GM12872 (cell line): ENCODE measurements at regions not wholly inside any gene's neighbourhood (a gene's known extent, or its start where the extent isn't known, plus 50 kb on each side); places are given as distances from the start of the nearest gene placed in this dataset.

Experiments used
- TF ChIP-seq, protein P1 (sequence below): IDR thresholded peaks from 3 replicates; pipeline ENCODE4 v1.5.1; 2011; ENCODE audit warnings: low read depth, mild to moderate bottlenecking, low read length, moderate library complexity; ENCODE audit not compliant: insufficient read depth

DNA sequence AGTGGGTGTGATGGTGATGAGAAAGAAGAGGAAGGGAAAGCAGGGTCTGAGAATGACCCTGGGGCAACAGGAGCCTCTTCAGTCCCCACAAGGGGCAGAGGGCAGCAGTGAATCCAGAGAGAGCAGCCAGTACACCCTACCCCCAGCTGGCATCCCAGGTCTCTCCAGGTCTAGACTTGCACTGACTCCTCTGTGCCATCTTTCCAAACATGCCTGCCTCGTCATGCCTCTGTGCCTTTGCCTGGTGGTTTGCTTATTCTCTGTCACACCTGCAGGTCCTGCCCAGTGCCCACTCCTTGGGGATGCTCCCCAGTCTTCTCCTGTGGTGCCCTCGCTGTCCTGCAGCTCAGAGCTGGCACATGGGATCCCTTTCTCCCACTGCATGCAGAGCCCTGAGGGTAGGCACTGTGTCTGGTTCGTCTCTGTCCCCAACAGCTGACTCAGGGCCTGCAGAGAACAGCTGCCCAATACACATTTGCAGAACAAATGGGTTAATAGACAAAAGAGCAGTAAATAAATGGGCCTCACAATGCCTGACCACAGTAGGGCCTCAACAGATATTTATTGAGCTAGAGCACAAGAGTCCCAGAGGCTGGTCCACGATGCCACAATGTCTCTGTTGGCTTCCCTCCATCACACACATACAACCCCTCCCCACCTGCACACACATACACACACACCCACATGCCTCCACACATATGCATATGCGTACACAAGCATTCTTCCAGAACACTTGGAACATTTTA is 89.8 kb downstream of the HS1BP3 start:
- TF ChIP-seq, protein P1, sequence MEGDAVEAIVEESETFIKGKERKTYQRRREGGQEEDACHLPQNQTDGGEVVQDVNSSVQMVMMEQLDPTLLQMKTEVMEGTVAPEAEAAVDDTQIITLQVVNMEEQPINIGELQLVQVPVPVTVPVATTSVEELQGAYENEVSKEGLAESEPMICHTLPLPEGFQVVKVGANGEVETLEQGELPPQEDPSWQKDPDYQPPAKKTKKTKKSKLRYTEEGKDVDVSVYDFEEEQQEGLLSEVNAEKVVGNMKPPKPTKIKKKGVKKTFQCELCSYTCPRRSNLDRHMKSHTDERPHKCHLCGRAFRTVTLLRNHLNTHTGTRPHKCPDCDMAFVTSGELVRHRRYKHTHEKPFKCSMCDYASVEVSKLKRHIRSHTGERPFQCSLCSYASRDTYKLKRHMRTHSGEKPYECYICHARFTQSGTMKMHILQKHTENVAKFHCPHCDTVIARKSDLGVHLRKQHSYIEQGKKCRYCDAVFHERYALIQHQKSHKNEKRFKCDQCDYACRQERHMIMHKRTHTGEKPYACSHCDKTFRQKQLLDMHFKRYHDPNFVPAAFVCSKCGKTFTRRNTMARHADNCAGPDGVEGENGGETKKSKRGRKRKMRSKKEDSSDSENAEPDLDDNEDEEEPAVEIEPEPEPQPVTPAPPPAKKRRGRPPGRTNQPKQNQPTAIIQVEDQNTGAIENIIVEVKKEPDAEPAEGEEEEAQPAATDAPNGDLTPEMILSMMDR, result no peak

DNA sequence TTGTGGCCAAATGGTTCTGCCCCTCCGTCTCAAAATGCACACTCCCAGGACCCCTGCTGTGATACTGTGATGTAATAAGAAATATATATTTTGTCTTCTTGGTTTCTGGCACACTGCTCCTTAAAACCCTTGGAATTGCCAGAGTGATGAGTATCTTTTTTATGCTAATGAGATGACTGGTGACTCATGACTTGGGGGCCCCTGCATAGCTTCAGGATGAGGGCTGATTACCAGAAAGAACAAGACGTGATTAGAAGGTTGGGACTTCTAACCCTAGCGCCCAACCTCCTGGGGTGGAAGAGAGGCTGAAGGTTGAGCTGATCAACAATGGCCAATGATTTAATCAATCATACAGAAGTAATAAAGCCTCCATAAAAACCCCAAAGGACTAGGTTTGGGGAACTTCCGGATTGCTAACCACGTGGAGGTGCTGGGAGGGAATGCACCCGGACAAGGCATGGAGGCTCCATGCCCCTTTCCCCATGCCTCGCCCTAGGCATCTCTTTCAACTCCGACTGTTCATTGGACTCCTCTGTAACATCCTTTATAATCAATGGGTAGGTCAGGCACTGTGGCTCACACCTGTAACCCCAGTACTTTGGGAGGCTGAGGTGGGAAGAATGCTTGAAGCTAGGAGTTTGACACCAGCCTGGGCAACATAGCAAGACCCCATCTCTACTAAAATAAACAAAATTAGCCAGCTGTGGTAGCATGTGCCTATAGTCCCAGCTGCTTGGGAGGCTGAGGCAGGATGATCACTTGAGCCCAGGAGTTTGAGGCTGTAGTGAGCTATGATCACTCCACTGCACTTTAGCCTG is 89.1 kb downstream of the HS1BP3 start:
- TF ChIP-seq, protein P1, result no peak

DNA sequence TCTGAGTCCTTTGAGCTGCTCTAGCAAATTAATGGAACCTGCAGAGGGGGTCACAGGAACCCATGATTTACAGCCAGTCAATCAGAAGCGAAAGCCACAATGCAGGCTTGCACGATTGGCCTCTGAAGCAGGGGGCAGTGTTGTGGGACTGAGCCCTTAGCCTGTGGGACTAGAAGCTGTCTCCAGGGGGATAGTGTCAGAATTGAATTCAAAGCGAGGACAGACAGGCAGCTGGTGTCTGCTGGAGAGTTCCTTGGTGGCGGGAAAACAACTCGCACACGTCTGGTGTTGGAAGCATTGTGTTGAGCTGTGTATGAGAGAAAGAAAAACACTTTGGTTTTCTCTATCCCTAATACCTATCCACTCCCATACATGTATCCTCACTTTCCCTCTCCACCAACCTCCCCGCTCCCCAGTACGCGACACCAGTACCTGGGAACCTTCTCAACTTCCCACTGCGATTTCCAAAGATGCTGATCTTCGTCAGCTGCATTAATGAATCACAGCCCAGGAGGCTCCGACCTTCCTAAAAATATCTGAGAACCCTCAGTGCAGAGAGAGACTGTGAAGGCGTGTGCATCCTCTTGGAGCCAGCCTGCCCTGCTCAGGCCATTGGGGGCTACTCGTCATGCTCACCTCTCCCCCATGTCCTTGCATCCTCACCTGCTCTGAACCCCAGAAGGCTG is 88.2 kb downstream of the HS1BP3 start:
- TF ChIP-seq, protein P1, result 0 out of 3 replicates have a peak, but pooled peaks have one; percentile 9

DNA sequence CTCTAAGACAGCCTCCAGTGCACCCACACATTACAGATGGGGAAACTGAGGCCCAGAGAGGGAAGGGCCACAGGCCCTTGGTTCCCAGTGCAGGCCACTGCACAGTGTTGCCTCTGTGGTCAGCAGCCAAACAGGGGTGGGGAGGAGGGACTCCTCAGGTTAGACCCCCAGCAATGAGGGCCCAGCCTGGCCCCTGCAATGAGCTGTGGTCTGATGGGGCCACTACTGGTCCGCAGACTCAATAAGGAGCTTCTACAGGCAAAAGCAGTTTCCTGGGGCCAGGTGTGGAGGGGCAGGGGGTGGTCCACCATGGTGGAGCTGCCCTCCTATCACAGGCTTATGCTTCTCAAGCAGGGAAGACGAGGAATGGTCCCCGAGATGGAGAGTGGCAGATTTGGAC is 87.6 kb downstream of the HS1BP3 start:
- TF ChIP-seq, protein P1, result no peak

DNA sequence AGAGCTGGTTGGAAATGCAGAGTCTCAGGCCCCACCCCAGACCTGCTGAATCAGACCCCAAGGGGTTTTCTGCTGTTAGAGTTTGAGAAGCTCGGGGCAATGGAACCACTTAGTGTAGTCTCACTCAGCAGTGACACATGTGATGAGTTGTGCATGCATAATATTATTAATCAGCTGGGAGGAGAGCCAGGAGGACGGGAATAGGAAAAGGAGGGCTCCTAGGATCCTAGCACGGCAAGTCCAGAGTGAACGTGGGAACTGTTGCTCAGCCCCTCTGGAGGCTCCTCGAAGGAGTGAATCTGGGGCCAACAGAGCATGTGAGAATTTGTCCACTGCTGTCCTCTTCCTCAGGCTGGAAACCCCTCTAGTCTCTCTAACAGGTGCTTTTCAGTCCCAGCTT is 87.1 kb downstream of the HS1BP3 start:
- TF ChIP-seq, protein P1, result no peak

DNA sequence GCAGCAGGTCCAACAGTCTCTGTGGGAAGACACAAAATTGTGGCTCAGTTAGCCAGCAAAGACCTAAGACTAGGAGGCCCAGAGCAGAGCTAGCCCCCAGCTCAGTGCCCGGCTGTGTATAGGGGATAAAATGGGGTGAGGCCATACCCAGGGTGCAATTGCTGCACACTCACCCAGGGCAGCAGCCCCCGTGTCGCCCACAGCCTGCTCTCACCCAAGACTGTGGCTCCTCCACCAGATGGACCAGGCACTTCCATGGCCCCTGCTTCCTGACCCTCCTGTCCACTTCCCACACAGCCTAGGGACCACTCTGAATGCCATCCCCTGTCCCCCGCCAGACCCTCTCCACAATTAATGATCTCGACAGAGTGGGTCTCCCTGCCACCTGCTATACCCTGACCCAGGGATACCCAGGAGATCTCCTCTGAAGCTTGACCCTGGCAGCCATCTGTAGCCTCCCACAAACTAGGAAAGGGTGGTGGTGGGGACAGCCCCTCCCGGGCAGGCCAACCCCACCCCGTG is 85.7 kb downstream of the HS1BP3 start:
- TF ChIP-seq, protein P1, result no peak
